GM18868 (cell line): ENCODE measurements at regions not wholly inside any gene's neighbourhood (a gene's known extent, or its start where the extent isn't known, plus 50 kb on each side); places are given as distances from the start of the nearest gene placed in this dataset.
A peak's percentile ranks its signal among the peaks of the same experiment; 100 is the strongest.

ENCODE experiments used
- ATAC-seq: cut with Tn5 transposase; IDR thresholded peaks from one replicate; pipeline ENCODE4 v1.9.1; 2021; ENCODE audit warnings: mild to moderate bottlenecking, moderate library complexity; ENCODE audit not compliant: unreplicated experiment

DNA sequence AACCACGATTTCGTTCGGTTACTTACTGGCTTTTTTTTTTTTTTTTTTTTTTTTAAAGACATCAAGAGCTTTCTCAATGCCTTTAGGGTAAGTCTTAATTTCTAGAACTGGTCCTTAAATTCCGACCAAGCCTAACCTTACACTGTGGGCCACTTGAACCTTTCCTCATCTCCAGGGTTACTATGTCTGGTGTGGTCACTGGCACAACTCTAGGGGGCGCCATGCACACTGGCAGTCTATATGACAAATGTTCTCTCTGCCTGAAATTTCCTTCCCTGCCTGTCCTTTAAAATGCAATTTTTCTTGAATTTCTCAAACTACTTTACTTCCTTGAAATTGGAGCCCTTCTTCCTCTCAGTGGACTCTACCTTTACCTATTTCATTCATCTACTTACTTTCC is 227.4 kb downstream of the KLF5 start:
- no peak for ATAC-seq

DNA sequence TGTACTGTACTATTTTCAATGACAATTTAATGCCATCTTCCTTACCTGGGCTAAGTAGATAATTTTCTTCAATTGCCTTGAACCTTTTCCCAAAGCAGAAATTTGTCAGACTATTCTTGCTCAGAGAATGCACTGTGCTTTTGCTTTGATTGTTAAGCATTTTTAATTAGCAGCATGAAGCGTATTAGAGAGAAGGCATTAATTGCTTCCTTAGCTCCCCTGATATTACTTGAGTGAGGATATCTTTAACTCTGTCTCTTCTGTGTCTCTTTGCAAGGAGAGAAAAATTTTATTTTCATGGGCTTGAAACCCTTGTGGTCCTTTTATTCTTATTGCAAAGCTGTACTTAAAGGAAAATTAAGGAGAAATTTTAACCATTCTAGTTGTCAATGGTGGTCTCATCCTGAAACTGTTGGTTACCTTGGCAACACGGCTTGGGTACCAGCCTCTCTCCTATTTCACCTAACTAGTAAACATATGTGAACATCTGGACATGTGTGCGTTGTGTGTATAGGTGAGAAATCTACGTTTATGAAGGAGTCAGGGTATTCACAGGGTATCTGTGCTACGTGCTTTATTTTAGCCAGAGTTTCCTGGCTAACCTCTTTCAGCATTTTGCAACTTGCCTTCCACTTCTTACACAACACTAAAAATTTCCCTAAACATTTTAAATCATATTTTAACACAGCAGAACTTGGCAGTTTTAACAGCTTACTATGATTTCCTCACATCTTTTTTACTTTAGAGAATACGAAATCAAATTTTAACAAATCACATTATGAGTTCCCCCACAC is 225.5 kb downstream of the KLF5 start:
- ATAC-seq = no peak

DNA sequence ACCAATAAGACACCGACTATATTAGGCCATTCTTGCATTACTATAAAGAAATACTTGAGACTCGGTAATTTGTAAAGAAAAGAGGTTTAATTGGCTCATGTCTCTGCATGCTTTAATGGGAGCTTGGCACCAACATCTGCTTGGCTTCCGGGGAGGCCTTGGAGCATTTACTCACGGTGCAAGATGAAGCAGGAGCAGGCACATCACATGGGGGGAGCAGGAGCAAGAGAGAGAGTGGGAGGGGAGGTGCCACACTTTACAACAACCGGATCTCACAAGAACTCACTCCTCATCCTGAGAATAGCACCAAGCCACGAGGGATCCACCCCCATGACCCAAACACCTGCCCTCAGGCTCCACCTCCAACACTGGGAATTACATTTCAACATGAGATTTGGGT is 224.8 kb downstream of the KLF5 start:
- ATAC-seq = no peak

DNA sequence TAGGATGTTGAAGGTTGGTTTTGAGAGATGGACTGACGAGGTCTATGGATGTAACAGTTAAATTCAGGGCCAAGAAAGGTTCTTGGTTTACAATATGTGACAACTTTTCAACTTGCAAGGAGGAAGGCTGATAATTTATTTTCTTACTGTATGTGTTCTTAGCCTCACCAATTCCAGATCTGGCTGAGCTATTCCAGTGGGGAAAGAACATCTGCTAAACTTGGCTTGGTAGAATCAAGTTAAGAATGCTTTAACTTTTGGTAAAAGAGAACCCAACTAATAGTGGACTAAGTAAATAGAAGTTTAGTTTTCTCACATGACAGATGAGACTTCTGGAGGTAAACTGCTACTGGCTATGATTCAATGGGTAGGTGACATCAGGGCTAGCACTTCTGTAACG is 222.9 kb downstream of the KLF5 start:
- no peak for ATAC-seq

DNA sequence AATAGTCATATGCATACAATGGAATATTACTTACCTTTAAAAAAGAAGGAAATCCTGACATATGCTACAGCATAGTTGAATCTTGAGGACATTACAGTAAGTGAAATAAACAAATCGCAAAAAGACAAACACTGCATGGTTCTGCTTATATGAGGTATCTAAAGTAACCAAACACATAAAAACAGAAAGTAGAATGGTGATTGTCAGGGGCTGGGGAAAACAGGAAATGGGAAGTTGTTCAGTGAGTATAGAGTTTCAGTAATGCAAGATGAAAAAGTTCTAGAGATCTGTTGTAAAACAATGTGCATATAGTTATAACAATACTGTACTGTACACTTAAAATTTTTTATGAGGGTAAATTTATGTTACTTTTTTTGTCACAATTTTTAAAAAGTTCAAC is 219.4 kb downstream of the KLF5 start:
- peak; percentile 80 for ATAC-seq

DNA sequence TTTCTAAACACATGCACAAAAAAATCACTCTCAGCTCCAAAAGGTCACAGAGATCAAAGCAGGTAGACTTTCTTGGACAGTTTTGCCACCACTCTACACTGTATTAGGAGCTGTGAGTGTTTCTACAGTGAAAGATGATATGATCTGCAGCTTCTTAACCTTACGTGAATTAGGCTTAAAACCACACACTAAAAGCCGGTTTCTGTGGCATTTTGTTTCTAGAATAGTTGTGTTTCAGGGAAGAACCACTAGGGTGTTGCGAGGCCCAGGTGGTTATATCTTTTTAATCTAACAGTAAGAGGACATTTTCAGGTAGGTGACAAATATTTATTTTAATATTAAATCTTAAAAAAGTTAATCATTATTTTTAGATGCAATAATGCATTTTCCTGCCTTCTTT is 216.4 kb downstream of the KLF5 start:
- ATAC-seq = no peak

DNA sequence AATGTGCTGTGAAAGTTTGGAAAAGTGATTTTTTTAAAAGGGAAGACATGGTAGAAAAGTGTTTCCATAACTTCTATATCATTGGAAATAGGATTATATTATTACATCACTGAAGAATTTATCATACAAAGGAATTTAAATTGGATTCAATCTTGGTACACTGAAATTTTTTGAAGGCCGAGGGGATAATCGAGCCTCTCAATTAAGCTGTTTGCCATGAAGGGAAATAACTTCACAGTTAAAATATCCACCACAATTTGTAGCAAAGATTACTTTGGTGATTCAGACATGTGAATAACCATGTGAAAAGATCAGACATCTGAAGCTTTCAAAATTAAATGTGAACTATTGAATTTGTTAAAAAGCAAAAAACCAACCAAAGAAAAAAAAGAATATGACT is 215.3 kb downstream of the KLF5 start:
- ATAC-seq = no peak

DNA sequence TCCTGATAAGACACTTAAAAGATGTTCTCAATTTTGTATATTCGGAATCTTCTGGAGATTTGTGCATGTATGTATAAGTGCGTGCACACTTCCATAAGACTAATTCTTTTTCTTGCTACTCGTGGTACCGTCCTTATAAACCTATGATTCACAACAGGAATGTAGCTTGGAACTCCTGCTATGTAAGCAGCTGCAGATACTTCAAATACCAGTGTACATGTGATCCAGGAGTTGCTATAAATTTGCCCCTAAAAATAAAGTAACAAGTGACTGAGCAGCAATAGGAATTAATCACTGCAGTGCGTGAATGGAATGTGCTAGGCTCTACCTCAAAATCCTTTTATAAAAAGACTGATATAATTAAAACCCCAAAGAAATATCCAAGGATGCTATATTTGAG is 214.9 kb downstream of the KLF5 start:
- ATAC-seq = no peak

DNA sequence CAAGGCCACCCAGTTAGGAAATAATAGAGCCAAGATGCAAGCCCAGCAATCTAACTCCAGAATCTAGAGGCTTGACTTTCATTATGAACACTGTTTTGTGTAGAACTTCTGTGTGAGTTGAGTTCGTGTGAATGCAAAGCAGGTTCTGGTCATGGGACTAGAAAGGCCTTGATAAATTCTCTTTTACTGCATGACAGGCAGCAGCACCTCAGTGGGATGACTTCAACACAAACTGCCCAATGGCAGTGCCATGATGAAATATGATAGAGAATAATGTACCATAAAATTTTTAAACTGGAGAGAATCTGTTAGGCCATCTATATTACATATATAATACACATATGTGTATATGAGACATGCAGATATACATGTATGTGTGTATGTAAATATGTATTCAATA is 214.5 kb downstream of the KLF5 start:
- ATAC-seq = no peak

DNA sequence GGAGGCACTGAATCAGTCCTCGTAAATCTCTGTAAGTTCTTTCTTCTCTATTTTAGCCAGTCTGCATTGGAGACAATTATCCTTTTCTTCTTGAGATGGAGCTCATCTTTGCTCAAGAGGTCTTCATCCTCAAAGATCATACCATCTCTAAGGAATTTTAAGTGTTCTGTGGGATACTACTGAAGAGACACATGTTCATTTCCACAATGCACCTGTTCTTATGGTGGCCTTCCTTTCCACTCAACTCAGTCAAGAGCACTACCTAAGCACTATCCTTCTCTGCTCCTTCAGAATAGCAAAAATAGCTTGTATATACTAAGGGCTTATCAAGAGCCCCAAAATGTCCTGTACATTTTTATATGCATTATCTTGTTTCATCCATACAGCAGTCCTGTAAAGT is 214.0 kb downstream of the KLF5 start:
- no peak for ATAC-seq

DNA sequence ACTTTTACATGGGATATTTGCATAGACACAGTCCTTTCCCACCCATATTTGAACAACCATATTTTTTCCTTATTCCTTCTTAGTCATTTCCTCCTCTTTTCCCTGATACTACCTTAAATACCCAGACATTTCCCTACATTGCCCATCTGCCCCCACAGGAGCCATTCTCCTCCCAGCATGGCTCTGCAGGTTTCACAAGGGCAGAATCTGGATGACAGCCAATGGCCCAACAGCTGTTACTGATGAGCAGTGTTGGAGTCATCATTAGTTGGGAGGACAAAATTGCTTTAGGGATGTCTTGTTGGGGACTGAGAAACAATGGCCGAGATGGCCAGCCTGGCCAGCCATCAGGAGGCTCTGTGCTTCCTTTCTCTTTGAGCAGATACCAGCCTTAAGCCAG is 209.5 kb downstream of the KLF5 start:
- no peak for ATAC-seq

DNA sequence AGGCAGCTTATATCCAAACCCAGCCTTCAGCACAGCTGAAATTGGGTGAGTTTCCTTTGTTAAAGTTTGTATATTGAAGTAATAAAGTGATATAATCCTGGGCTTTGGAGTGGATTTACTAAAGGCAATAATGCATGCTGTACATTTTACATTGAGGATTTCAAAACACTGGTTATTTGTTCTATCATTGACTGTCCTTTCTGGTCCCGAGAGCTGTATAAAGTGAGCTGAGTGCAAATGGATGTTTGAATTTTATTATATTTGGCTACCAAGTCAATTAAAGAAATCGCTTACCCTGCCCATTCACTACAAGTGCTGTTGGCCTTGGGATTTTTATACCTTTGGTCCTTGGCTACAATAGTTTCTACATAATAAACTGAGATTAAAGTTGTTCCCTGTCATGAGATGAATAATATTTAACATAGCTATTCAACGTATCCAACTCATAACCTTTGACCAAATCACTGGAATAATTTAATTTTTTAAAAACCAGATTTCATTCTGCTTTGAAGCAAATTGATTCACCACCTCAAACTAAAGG is 207.9 kb downstream of the KLF5 start:
- ATAC-seq = no peak

DNA sequence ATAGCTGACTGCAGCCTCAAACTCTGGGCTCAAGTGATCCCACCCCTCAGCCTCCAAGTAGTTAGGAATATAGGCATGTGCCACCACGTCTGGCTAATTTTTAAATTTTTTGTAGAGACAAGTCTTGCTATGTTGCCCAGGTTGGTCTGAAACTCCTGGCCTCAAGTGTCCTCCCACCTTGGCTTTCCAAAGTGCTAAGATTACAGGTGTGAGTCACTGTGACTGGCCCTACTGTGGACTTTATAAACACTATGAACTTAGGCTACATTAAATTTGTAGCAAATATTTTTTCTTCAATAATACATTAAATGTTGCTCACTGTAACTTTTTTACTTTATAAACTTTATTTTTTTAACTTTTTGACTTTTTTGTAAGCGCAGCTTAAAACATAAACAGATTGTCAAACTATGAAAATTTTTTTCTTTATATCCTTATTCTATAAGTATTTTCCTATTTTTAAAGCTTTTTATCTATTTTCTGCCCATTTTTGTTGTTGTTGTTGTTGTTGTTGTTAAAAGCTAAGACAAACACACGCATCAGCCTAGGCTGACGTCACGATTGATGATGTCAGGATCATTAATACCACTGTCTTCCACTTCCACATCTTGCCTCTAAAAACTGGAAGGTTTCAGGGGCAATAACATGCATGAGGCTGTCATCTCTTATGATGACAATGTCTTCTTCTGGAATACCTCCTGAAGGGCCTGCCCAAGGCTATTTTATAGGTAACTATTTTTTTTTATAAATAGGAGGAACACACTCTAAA is 204.2 kb downstream of the KLF5 start:
- no peak for ATAC-seq

DNA sequence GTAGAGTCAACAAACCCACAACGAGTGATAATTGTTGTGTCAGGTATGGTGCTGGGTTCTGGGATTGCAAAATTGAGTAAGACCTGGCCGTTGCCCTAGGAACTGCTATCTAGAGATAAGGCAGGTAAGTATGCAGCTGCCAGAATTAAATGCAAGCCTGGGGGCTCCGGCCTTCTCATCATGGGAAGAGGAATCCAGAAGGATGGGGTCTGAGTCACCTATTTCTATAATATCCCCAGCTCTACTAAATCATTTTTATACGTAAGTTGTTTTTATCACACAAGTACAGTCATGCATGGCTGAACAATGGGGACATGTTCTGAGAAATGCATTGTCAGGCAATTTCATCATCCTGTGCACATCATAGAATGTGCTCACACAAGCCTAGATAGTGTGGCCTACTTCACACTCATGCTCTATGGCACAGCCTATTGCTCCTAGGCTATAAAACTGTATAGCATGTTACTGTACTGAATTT is 203.0 kb downstream of the KLF5 start:
- ATAC-seq = no peak

DNA sequence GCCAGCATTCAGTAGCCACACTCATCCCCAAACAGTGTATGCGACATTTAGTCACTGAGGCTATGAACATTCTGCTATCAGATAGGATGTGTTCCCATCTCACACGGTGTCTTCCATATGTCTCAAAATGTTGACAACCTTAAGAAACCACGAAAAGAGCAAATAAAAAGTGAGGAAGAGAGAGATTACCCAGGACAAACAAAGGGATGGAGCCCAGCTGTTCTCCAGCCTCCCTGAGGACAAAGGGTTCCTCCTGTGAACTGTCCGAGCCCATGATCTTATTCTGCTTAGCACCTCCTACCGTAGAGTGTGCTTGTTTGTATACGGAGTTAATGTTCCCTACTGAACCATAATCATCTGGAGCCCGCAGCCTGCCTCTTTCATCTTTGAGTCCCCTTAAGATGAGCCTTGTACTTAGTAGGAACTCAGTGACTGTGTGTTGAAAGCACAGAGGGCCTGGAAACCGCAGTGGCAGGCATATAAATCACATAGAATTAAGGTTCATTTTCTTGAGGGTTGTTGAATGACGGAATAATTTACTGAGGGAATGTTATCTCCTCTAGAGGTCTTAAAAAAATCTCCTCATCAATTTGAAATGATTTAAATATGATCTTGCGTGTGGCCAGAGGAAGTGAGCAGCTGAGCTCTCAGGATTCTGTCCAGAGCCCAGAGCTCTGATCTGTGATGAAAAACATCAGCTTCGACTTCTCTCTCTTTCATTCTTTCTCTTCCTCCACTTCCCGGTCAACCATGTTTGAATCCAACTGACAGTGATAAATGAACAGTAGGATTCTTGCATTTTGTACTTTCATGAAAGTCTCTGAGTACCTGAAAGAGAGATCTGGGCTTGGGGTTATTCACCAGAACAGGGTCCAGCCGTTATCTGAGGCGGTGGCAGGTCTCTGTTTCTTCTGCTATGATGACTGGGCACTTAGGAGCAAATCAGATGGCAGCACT is 200.5 kb downstream of the KLF5 start:
- ATAC-seq = no peak

DNA sequence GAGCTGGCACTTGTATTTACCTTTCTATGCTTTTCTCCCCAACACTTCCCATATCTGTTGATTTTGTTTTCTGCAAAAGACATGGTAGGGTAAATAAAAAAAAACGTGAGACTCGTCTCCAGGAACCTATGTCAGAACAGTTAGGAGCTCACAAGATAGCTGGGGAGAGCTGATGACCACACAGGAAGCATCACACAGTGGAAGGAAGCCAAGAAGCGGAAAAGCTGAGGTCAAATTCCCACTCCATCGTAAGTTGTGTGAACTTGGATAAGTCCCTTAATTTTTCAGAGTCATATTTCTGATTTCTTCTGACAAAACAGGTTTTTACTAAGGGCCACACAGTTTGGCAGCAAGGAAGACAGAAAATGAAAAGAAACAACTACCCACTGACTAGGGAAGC is 199.6 kb downstream of the KLF5 start:
- no peak for ATAC-seq

DNA sequence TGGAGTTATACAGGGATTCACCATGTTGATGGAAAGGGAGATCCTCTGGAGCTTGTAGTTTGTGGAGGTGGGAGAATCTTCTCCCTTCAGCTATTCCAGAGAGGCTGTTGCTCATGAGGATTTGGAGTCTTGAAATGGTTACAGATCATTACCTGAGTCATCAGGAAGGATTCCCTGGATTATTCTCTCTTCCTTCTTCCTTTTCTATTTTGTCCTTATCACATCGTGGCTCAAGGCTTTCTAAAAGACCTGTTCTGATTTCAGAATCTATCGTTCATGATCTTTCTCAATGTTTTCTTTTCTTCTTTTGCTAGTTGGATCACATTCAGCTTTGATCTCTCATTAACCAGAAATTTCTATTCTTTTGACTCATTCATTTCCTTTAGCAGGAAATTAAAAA is 196.0 kb downstream of the KLF5 start:
- ATAC-seq = no peak

DNA sequence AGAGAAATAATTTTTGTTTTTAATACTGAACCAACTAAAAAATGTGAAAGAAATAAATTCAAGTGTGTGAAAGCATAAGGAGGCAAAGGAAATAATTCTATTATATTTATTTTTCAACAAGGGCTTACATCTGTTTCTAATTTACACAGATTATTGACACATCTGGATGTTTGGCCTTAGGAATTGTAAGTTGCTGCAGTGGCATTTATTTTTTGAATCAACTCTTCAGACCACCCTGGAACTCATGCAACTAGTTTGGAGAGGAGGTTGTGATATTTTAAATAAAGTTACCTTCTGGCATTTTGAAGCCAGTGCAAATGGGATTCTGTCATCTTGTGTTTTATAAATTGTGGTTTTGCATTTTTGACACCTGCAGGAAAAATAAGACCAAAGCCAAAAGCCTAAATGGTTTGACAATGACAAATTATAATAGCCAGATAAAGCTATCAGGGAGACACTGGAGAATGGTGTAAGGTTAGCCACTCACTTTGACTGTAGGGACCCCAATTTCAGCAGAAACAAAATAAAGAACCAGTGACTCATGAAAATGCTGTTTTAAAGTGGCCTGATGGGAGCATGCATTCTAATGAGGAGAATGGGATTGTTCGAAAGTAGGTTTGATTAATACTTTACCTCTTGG is 192.9 kb downstream of the KLF5 start:
- no peak for ATAC-seq

DNA sequence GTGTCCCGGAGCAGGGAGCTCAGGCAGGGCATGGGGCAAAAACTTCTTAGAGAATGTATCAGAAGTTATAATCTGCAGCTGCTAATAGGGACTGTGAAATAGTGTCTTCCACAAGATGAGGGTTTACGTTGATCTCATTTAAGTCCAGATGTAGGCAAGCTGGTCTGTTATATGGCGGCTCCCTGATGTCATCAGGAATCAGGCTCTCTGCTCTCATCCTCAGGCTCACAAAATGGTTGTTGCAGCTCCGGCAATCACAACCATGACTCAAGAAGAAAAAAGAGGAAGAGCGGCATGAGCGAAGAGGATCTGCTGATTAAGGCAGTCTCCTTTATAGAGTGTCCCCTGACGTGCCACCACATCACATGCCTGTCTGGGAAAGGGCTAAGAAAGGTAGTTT is 191.3 kb downstream of the KLF5 start:
- no peak for ATAC-seq
